HG02623 (cell line): ENCODE measurements at regions not wholly inside any gene's neighbourhood (a gene's known extent, or its start where the extent isn't known, plus 50 kb on each side); places are given as distances from the start of the nearest gene placed in this dataset.
"Not testable (repeated sequence)": the region's sequence is repeated elsewhere in the genome, so short reads cannot be mapped to it uniquely, and the experiment has no call there.

Experiments used
- ATAC-seq: cut with Tn5 transposase; IDR thresholded peaks from one replicate; pipeline ENCODE4 v1.9.1; 2021; ENCODE audit warnings: moderate library complexity; ENCODE audit not compliant: unreplicated experiment

DNA sequence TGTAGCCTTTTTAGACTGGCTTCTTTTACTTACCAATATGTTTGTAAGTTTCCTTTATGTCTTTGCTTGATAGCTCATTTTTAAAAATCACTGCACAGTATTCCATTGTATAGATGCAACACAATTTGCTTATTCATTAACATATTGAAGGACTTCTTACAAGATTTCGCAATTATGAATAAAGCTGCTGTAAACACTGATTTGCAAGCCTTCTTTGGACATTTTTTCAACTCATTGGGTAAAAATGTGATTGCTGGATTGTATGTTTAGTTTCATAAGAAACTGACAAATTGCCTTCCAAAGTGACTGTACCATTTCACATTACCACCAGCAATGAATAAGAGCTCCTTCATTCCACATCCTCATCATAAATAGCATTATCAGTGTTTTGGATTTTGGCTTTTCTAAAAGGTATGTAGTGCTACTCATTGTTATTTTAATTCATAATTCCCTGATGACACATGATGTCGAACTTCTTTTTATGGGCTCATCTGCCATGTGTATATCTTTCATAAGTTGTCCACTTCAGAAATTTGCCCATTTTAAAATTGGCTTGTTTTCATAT, 80.7 kb downstream of the TFAP2B start:
- no peak for ATAC-seq

DNA sequence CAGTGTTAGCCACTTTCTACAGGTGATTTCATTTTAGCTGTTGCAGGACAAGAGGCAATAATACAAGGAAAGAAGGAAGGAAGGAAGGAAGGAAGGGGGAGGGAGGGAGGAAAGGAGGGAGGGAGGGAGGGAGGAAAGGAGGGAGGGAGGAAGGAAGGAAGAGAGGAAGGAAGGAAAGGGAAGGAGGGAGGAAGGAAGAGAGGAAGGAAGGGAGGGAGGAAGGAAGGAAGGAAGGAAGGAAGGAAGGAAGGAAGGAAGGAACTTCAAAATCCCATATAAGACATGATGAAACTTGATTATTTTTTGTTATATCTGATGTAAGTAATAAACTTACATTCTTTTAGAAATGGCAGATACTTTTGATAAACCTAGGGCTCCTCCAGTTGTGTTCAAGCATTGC, 83.6 kb downstream of the TFAP2B start:
- ATAC-seq, result no peak

DNA sequence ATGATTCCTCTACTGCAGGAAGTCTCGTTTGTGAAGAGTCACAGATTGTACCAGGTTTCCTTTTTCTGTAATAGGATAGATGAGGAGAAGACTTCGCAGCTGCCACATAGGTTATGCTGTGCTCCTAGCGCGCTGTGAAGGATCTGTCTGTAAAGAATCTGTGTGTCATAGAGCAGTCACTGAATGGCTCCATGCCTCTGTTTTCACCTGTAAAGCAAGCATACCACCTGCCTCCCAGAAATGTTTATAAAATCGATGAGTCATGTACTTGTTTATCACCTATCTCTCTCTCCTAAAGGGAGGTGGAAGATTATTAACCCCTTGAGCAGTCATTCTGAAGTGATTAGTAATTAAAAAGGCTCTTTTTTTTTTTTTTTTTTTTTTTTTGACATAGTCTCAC, 86.6 kb downstream of the TFAP2B start:
- no peak for ATAC-seq

DNA sequence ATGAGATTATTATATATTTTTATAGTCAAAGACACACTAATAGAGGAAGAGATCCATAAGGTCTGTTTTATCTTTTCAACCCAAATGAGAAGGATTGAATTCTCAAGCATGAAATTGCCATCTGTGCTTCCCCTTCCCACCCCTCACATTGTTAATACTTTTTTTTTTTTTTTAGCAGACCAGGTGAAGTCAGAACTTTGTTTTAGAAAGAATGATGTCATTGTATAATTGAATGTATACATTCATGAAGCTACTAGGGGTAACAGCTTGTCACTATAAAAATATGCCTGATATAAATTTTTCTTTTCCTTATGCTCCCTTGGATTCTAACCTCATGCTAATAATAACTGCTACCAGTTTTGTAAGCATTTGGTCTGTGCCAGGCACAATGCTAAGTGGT, 88.9 kb downstream of the TFAP2B start:
- ATAC-seq, result no peak

DNA sequence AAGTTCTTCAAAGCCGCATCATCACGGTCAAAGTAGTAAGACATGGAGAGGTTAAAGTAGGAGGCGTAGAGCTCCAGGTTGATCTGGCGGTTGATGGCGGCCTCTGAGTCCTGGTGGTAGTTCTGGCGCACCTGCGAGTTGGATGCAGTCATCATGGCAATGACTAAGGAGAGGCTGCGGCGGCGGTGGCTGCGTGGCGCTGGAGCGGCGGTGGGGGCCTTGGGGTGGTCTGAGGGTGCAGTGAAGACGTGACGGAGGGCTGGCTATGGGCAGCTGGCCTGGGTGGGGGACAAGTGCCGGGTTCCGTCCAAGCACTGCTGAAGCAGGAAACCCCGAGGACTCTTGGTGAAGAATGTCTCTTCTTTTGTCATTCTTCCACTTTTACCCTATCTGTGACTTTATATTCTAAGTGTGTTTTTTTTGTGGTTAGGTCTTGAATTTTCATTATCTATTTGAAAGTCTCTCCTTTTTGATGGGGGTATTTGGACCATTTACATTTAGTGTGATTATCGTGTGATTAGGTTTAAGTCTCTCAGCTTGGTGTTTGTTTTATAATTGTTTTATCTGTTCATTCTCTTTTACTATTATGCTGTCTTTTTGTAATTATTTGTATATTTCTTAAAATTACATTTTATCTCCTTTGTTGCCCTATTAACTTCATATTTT, 94.6 kb downstream of the TFAP2B start:
- no peak for ATAC-seq

DNA sequence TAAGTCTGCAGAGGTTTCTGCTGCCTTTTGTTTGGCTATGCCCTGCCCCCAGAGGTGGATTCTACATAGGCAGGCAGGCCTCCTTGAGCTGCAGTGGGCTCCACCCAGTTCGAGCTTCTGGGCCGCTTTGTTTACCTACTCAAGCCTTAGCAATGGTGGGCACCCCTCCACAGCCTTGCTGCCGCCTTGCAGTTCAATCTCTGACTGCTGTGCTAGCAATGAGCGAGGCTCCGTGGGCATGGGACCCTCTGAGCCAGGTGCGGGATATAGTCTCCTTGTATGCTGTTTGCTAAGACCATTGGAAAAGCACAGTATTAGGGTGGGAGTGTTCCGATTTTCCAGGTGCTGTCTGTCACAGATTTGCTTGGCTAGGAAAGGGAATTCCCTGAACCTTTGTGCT, 102.7 kb downstream of the TFAP2B start:
- not testable (repeated sequence) for ATAC-seq

DNA sequence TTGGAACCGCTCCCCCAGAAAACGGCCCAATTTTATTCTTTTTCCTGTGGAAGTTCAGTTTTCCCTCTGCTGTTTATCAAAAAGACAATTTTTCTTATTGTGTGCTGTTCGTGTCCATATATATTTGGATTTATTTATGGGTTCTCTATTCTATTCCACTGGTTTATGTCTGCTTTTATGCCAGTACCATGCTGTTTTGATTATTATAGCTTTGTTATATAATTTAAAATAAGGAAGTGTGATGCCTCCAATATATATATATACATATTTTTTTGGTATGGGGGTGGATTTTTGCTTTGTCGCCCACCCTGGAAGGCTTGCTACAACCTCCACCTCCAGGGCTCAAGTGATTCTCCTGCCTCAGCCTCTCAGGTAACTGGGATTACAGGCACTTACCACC, 103.3 kb downstream of the TFAP2B start:
- no peak for ATAC-seq

DNA sequence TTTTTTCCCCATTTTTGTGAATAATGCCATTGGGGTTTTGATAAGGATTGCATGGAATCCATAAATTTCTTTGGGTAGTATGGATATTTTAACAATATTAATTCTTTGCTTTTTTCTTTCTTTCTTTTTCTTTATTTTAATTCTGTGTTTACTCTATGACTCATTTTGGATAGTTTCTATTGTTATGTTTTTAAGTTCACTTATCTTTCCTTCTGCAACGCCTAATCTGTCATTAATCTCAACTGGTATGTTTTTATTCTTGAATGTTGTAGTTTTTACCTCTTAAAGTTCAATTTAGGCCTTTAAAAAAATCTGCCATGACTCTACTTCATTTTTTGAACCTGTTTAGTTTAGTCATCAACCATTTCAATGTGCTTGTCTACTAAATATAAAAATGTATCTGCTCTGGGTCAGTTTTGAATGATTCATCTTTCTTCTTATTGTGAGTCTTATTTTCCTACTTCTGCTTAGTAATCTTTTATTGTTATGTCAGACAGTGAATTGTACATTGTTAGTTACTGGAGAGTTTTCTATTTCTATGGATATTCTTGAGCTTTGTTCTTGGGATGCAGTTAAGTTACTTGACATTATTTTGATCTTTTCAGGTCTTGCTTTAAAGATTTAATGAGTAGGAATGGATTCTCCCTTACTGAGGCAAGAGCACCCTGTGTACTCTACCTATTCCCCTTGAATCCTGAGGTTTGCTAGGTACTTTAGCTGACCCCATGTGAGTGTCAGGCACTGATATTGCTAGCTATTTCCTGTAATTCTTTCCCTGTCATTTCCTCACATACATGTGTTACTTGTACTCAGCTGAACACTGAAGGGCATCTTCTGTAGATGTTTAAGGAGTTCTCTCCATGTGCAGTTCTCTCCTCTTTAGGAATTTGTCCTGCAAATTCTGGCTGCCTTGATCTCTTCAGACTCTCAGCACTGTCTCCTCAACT, 104.2 kb downstream of the TFAP2B start:
- no peak for ATAC-seq

DNA sequence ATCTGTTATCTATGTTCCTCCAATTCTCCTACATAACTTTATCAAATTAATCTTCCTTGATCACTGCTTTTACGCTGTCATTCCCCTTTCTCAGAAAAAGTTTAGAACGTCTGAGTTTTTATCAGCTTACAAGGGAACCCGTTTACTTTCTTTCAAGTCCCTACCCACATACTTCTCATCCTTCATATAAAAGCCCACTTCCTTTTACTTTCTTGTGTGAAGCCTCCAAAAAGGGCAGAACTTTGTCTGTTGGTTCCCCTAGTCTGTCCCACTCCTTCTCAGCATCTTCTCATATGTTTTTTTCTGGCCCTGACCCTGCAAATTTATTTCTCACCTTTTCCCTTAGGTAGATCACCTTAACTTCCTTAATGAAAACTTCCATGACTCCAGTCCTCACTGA, 106.1 kb downstream of the TFAP2B start:
- ATAC-seq, result no peak

DNA sequence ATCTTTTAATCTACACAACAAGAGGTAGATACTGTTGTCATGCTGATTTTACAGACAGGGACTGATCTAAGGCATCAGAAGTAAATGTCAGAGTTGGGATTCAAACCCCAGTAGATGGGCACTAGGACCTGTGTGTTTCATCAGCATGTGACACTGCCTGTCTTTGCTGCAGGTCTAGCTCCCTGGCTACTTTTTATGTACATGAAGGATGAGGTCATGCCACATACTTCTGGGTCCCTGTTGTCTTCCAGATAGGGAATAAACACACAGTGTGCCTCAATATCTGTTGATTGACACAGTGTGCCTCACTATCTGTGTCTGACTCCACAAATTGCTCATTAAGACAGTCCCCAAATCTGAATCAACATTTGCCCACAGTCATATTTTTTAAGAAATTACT, 106.9 kb downstream of the TFAP2B start:
- ATAC-seq, result no peak

DNA sequence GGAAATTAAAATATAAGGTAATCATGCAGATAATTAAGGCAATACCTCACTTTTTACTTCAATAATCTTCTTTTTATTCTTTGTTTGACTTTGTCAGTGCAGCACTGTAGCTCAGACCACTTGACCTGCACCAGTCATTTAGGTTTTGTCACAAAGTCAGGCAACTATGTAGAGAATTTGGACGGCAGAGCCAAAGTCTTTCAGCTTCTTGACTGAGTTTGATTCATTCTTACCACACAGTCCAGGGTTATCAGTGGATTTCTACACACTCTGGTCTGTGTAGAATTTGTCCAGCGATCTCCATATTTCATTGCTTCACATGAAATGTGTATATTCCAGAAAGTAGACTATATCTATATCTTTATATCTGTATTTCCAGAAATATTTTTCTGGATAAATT, 107.3 kb downstream of the TFAP2B start:
- no peak for ATAC-seq

DNA sequence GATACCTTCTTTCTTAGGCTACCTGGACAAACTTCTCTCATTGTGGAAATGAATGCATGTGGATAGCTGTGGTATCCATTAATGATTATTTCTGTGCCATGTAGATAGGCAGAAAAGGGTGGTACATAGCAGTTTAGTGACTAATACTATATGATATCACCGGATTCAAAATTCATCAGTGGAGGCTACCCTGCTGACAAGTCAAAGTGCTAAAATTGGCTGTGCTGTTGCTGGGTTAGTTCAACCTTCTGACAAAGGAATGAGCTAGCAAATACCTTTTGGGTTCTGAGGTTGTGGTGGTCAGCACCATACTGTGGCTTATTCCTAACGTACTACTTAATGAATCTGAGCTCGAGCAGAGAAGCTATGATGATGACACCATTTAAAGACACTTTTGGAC, 109.1 kb downstream of the TFAP2B start:
- ATAC-seq, result no peak

DNA sequence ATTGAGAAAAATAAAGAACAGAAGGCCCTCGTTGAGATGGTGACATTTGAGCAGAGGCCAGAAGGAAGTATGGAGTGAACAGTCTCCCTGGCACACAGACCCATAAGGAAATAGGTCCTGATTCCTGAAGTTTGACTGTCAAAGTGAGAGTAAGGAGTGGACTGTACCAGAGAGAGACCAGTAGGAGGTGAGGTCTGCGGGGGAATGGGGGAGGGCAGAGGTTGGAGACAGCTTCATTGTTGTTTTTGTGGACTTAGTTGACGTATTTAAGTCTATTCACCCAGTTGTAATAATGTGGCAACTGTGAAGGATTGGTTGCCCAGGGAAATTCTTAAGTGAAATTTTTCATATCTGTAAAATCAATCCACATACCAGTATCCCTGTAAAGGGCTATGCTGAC, 110.7 kb downstream of the TFAP2B start:
- ATAC-seq, result no peak

DNA sequence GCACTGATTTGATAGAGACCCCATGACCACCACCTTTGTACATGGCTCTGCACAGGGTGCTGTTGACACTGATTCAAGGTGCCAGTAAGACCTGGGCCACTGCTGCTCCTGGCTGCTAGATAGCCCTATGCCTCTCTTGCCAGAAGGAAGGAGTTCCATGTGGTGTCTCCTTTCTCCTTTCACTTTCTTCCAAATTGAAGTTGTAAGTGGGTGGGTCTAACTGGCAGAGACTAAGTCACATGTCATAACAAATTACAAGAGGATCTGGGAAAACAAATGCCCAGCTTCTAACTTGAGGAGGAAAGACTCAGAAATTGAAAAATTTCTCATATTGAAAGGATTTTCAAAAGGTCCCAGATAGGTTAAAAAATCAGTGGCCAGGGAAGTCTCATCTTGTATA, 116.8 kb downstream of the TFAP2B start:
- ATAC-seq, result no peak

DNA sequence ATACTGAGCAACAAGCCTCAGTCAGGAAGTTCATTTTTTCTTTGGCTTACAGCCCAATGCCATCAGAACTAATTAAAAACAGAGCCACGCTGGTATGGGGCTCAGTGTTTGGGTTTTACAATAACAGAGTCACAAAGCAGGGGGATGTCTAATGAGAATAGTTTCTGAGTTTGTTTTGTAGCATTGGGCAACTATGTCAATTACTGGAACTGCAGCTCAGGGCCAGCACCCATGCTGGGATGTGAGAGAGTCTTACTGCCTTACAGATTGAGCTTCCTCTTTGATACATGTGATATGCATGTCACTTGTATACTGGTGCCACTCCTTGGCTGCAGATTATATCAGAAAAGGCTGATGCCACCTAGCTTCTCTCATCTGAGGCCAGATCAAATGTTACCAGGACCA, 117.6 kb downstream of the TFAP2B start:
- ATAC-seq, result no peak

DNA sequence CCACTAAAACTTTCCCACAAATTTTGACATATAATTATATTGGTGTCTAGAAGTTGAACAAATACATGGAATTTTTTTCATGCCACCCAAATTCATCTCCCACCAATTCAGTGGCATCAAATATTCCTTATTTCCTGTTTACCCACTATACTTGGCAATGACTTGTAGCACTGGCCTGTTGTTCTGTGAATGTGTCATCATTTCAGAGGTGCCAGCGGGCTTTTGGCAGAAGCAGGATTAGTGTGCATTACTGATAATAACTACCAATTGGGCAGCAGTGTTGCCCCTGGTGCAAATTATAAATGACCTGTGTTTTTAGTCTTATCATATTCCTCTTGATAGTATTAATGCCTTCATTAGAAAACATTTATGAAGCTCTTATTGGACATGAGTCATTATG, 121.3 kb downstream of the TFAP2B start:
- ATAC-seq, result no peak

DNA sequence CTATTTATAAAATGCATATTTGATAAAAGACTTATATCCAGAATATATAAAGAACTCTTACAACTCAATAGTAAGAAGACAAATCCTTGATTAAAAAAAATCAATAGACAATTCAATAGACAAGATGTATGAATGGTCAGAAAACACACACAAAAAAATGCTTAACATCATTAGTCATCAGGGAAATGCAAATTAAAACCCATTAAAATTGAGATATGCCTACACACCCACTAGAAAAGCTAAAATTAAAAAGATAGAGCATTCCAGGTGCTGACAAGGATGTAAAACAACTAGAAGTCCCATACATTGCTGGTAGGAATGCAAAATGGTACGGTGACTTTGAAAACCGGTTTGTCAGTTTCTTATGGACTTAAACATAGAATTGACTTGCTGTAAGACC, 127.1 kb downstream of the TFAP2B start:
- no peak for ATAC-seq

DNA sequence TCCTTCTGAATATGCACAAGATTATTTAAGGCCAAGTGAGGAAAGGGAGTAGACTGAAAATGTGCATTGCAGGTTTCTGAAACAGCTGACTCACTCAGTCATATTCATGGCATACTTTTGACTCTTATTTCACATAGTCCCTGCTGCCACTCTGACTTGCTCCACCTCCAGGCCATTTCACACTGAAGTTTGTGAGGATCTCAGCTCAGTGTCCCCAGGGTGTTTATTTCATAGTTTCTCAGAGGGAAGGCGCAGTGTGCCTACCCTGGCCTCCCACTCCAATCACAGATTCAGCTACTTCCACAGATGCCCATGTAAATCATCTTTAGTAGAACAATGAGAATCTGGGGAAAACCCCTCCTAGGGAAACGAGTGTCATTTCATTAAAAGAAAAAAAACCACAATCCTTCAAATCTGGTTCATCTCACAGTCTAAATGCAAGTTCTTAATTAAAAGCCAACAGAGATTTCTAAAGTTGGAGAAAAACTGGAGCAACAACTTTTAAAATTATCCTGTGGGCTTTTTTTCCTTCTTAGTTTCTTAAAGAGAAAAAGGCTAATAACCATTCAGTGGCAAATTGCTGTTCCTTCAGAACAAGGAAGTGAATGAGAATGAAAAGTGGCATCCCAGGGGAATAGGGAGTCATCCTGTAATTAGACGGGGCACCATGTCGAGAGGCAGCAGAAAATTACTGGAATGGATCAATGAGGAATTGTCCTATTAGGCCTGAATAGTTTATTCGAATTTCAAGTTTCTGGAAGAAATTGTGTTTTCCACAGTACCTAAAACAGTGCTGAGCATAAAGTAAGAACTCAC, 133.6 kb downstream of the TFAP2B start:
- ATAC-seq, result no peak

DNA sequence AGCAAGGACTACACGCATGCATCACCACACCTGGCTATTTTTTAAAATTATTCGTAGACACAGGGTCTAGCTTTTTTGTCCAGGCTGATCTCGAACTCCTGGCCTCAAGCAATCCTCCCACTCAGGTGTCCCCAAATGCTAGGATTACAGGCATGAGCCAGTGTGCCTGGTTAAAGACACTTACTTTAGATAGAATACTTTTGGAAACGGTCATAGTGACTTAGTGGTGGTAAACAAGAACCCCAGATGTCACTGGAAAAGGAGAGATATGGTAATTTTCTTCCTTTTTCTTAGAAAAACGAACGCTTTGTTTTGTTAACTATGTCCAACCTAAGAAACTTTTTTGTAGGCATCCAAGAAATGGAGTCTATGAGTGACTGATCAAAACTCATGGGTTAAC, 137.3 kb downstream of the TFAP2B start:
- ATAC-seq, result no peak

DNA sequence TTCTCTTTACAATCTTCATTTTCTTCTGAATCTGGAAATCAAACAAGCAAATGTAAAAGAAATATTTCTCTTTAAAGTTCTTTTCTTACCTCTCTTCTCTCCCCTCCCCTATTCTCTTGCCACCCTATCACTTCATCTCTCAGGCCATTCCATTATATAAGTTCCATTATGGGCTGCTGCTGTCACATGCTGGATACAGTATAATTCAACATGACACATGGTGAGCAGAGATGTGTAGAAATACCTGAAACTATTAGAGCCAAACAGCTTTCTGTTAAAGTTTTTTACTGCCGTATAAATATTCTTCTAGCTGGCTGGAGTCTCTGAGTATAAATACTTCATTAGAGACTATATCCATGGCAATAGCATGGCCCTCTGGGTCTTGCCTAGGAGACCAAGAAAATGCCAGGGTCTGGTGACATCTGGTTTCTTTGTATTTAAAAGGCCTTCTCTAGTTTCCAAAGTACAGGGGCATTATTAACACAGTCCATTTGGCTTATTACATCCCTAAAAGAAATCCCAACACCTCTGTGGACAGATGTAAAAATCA, 139.6 kb downstream of the TFAP2B start:
- no peak for ATAC-seq

DNA sequence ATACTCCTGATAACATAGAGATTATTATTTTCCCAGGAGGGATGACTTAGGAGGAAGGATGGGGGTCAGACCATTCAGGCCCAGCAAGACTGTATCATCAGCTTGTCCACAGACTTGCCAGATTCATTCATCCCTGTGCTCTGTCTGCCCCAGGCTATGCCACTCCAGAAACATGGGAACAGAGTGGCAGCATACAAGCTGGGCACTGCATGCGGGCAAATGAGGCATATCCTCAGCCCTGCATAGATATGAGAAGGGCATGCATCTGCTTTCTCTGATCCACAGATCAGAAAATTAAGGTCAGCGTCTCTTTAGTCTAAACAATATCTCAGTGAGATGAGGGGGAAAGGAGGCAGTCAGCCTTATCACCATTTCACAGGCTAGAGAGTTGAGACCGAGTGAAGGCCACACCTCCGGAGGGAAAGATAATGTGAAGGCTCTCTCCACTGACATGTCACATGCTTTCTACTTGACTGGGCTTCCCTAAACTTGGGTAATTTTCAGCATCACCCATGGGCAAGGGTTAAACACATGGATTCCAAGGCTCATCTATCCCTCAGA, 140.5 kb downstream of the TFAP2B start:
- ATAC-seq, result no peak
